Sigmoid colon (tissue), 3 donors: ENCODE measurements at regions not wholly inside any gene's neighbourhood (a gene's known extent, or its start where the extent isn't known, plus 50 kb on each side); places are given as distances from the start of the nearest gene placed in this dataset.

Experiments
- CTCF ChIP-seq, 4 experiments: fragments of 450-650 bp in 3 of 4; fragments of 200-600 bp in 1 of 4; IDR thresholded peaks; one replicate each; pipeline ENCODE4 v1.5.1; 2016 to 2019; ENCODE audit warnings: antibody characterized with exemption in 4 of 4, mild to moderate bottlenecking in 3 of 4, moderate library complexity in 2 of 4
- POLR2A ChIP-seq, 2 donors: fragments of 450-650 bp; IDR thresholded peaks; one replicate each; pipeline ENCODE4 v1.6.1; 2016; ENCODE audit warnings: antibody characterized with exemption in 2 of 2, mild to moderate bottlenecking in 2 of 2, moderate library complexity in 2 of 2

GRCh38 chr9:22857316-22857715 lies 410.7 kb downstream of the DMRTA1 start:
- TF ChIP-seq POLR2A (IDR thresholded peaks at IDR 0.05) (no peak), CTCF (IDR thresholded peaks at IDR 0.05) (no peak)
